A673 (cell line): ENCODE measurements at regions not wholly inside any gene's neighbourhood (a gene's known extent, or its start where the extent isn't known, plus 50 kb on each side); places are given as distances from the start of the nearest gene placed in this dataset.

Experiments
- EZH2 ChIP-seq: fragments of 200-600 bp; sonication (generic); IDR thresholded peaks from 2 replicates; pipeline ENCODE4 v1.6.1; 2017; ENCODE audit warnings: borderline replicate concordance, low read depth, mild to moderate bottlenecking, mixed read lengths, antibody characterized with exemption, low read length; ENCODE audit not compliant: poor library complexity, severe bottlenecking
- TF ChIP-seq, protein P1 (sequence below): fragments of 300-800, 200-600 bp; sonication (generic); conservative IDR thresholded peaks from 2 replicates; pipeline ENCODE4 v1.5.1; 2017; ENCODE audit warnings: low read depth, mild to moderate bottlenecking, antibody characterized with exemption, low read length, moderate library complexity, mixed read lengths

DNA sequence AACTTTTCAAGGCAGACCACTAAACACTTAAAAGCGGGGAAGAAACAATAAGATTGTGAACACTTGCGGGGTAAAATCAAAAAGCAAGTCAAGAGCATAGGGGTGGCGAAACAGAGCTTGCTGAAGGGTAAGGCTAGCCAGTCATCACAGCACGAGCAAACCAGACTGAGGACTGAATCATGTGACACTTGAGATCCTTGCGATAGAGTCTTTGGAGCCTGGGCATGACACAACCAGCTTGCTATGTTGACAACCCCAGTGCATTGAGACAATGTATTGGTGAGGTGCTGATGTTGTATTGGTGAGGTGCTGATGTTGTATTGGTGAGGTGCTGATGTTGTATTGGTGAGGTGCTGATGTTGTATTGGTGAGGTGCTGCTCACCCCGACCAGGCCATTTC, 72.3 kb downstream of the SLIT2 start:
- no peak for TF ChIP-seq EZH2
- TF ChIP-seq, protein P1, sequence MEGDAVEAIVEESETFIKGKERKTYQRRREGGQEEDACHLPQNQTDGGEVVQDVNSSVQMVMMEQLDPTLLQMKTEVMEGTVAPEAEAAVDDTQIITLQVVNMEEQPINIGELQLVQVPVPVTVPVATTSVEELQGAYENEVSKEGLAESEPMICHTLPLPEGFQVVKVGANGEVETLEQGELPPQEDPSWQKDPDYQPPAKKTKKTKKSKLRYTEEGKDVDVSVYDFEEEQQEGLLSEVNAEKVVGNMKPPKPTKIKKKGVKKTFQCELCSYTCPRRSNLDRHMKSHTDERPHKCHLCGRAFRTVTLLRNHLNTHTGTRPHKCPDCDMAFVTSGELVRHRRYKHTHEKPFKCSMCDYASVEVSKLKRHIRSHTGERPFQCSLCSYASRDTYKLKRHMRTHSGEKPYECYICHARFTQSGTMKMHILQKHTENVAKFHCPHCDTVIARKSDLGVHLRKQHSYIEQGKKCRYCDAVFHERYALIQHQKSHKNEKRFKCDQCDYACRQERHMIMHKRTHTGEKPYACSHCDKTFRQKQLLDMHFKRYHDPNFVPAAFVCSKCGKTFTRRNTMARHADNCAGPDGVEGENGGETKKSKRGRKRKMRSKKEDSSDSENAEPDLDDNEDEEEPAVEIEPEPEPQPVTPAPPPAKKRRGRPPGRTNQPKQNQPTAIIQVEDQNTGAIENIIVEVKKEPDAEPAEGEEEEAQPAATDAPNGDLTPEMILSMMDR = no peak
